Midbrain (tissue), 1 donor: ENCODE measurements at regions not wholly inside any gene's neighbourhood (a gene's known extent, or its start where the extent isn't known, plus 50 kb on each side); places are given as distances from the start of the nearest gene placed in this dataset.
"Not testable (repeated sequence)": the region's sequence is repeated elsewhere in the genome, so short reads cannot be mapped to it uniquely, and the experiment has no call there.

Experiments used
- DNase-seq: peaks from one replicate; lab custom pipeline; 2025; lab: John Stamatoyannopoulos, UW

GRCh38 chr6:119491112-119491511 lies 141.6 kb upstream of the MAN1A1 start:
- not testable (repeated sequence) for DNase-seq

- not testable (repeated sequence) for DNase-seq
These were observed 140.5 kb upstream of the MAN1A1 start for GRCh38 chr6:119490050-119490449.

GRCh38 chr6:119484598-119484997 lies 135.0 kb upstream of the MAN1A1 start:
- no peak for DNase-seq

- no peak for DNase-seq
These were observed 134.3 kb upstream of the MAN1A1 start for GRCh38 chr6:119483908-119484307.

GRCh38 chr6:119482850-119483285 lies 133.3 kb upstream of the MAN1A1 start:
- DNase-seq = no peak

GRCh38 chr6:119481976-119482375 lies 132.4 kb upstream of the MAN1A1 start:
- no peak for DNase-seq

- no peak for DNase-seq
These were observed 131.5 kb upstream of the MAN1A1 start for GRCh38 chr6:119480961-119481497.

GRCh38 chr6:119479860-119480655 lies 130.5 kb upstream of the MAN1A1 start:
- DNase-seq = no peak

GRCh38 chr6:119476554-119476953 lies 127.0 kb upstream of the MAN1A1 start:
- DNase-seq = no peak

GRCh38 chr6:119476024-119476423 lies 126.5 kb upstream of the MAN1A1 start:
- no peak for DNase-seq

- DNase-seq = no peak
These were observed 121.5 kb upstream of the MAN1A1 start for GRCh38 chr6:119470893-119471542.

GRCh38 chr6:119467488-119468081 lies 118.0 kb upstream of the MAN1A1 start:
- DNase-seq = no peak

GRCh38 chr6:119466226-119466625 lies 116.7 kb upstream of the MAN1A1 start:
- no peak for DNase-seq

- DNase-seq = no peak
These were observed 113.6 kb upstream of the MAN1A1 start for GRCh38 chr6:119463081-119463626.

- no peak for DNase-seq
These were observed 111.6 kb upstream of the MAN1A1 start for GRCh38 chr6:119461187-119461586.

GRCh38 chr6:119459207-119459974 lies 109.8 kb upstream of the MAN1A1 start:
- DNase-seq = no peak

- no peak for DNase-seq
These were observed 105.2 kb upstream of the MAN1A1 start for GRCh38 chr6:119454714-119455113.

- no peak for DNase-seq
These were observed 104.0 kb upstream of the MAN1A1 start for GRCh38 chr6:119453242-119454200.

- DNase-seq = no peak
These were observed 100.0 kb upstream of the MAN1A1 start for GRCh38 chr6:119449331-119450156.

- no peak for DNase-seq
These were observed 98.4 kb upstream of the MAN1A1 start for GRCh38 chr6:119447921-119448320.
